IMR-90 (cell line): ENCODE measurements at regions not wholly inside any gene's neighbourhood (a gene's known extent, or its start where the extent isn't known, plus 50 kb on each side); places are given as distances from the start of the nearest gene placed in this dataset.

Experiments used
- CTCF ChIP-seq: conservative IDR thresholded peaks from 2 replicates; pipeline ENCODE4 v1.5.1; 2012; ENCODE audit warnings: mild to moderate bottlenecking, low read depth, low read length, improper control_type of control experiment
- MAZ ChIP-seq: IDR thresholded peaks from 2 replicates; pipeline ENCODE4 v1.6.1; 2012; ENCODE audit warnings: low read depth, mild to moderate bottlenecking, low read length, improper control_type of control experiment, moderate library complexity, borderline replicate concordance
- POLR2A ChIP-seq: IDR thresholded peaks from 2 replicates; pipeline ENCODE4 v1.6.1; 2012; ENCODE audit warnings: mild to moderate bottlenecking, low read depth, low read length

- no peak for TF ChIP-seq CTCF
- TF ChIP-seq POLR2A, result no peak
- TF ChIP-seq MAZ, result no peak
Measured at GRCh38 chr2:8300216-8300615, 381.6 kb upstream of the ID2 start.
